Panc1 (cell line): ENCODE measurements at regions not wholly inside any gene's neighbourhood (a gene's known extent, or its start where the extent isn't known, plus 50 kb on each side); places are given as distances from the start of the nearest gene placed in this dataset.

Source experiments
- CTCF ChIP-seq: fragments of 450-650 bp; IDR thresholded peaks from 2 replicates; pipeline ENCODE4 v1.5.1; 2017; ENCODE audit warnings: mild to moderate bottlenecking
- POLR2AphosphoS5 ChIP-seq: IDR thresholded peaks from 2 replicates; pipeline ENCODE4 v1.6.1; 2012; ENCODE audit warnings: mild to moderate bottlenecking, low read depth, low read length, moderate library complexity
- TCF7L2 ChIP-seq: IDR thresholded peaks from 2 replicates; pipeline ENCODE4 v1.6.1; 2011; ENCODE audit warnings: mild to moderate bottlenecking, low read depth, low read length, inconsistent platforms
- TF ChIP-seq, protein P1 (sequence below), 2 experiments: IDR thresholded peaks; 2 replicates each; pipeline ENCODE4 v1.6.1; 2011 to 2012; ENCODE audit warnings: low read depth in 2 of 2, control low read depth in 1 of 2, low read length in 1 of 2, mild to moderate bottlenecking in 1 of 2, moderate library complexity in 1 of 2; ENCODE audit not compliant: insufficient read depth in 1 of 2

DNA sequence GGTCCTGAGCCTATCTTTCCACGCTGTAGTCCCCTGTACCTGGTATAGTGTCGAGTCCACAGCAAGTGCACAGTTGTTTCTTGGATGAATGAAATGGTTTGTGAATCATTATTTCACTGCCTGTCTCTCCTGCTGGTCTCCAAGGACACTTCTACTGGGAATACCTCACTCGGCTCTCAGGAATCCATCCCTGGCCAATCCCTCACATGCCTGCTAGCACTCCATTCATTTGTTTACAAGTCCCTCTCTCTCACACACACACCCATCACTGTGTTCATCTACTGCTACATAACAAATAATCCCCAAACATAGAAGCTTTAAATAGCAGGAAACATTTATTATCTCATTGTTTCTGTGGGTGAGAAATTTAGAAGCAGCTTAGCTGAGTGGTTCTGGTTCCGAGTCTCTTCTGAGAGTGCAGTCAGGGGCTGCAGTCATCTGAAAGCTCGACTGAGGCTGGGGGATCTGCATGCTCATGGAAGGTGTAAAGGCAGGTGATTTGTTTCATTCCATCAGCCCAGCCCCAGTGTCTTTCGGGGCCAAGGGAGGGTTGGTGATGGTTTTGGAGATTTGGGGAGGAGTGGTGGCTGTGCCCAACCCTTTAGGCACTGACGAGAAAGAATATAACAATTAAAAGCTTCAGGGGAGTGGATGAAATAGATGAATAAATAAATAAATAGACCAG lies 132.7 kb upstream of the IER5L start:
- TF ChIP-seq CTCF (no peak), POLR2AphosphoS5 (no peak), TCF7L2 (no peak)
- TF ChIP-seq, protein P1, sequence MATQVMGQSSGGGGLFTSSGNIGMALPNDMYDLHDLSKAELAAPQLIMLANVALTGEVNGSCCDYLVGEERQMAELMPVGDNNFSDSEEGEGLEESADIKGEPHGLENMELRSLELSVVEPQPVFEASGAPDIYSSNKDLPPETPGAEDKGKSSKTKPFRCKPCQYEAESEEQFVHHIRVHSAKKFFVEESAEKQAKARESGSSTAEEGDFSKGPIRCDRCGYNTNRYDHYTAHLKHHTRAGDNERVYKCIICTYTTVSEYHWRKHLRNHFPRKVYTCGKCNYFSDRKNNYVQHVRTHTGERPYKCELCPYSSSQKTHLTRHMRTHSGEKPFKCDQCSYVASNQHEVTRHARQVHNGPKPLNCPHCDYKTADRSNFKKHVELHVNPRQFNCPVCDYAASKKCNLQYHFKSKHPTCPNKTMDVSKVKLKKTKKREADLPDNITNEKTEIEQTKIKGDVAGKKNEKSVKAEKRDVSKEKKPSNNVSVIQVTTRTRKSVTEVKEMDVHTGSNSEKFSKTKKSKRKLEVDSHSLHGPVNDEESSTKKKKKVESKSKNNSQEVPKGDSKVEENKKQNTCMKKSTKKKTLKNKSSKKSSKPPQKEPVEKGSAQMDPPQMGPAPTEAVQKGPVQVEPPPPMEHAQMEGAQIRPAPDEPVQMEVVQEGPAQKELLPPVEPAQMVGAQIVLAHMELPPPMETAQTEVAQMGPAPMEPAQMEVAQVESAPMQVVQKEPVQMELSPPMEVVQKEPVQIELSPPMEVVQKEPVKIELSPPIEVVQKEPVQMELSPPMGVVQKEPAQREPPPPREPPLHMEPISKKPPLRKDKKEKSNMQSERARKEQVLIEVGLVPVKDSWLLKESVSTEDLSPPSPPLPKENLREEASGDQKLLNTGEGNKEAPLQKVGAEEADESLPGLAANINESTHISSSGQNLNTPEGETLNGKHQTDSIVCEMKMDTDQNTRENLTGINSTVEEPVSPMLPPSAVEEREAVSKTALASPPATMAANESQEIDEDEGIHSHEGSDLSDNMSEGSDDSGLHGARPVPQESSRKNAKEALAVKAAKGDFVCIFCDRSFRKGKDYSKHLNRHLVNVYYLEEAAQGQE (IDR thresholded peaks at IDR 0.05; ENCODE audit: insufficient read depth in 1 of 2, low read depth in 2 of 2, low read length in 1 of 2) = no peak
